Osteoblast (primary cell): ENCODE measurements at regions not wholly inside any gene's neighbourhood (a gene's known extent, or its start where the extent isn't known, plus 50 kb on each side); places are given as distances from the start of the nearest gene placed in this dataset.

Experiments
- DNase-seq: peaks from one replicate; pipeline ENCODE4 v3.0.0; 2011; ENCODE audit warnings: low spot score, mixed read lengths; ENCODE audit not compliant: insufficient read length; ENCODE audit errors: missing footprints
- H2AFZ ChIP-seq: 2 replicates; pipeline ENCODE4 v1.6.0; 2011; ENCODE audit warnings: mild to moderate bottlenecking, low read length
- H3K27ac ChIP-seq: 2 replicates; pipeline ENCODE4 v1.5.1; 2011; ENCODE audit warnings: mild to moderate bottlenecking, low read depth, low read length, moderate library complexity
- H3K27me3 ChIP-seq: 2 replicates; pipeline ENCODE4 v1.6.0; 2012; ENCODE audit warnings: mild to moderate bottlenecking, control low read depth, inconsistent platforms, low read length, moderate library complexity; ENCODE audit not compliant: insufficient read depth
- H3K36me3 ChIP-seq: 2 replicates; pipeline ENCODE4 v1.5.1; 2011; ENCODE audit warnings: mild to moderate bottlenecking, low read length, control low read depth, moderate library complexity; ENCODE audit not compliant: insufficient read depth
- H3K4me1 ChIP-seq: 2 replicates; pipeline ENCODE4 v1.5.1; 2011; ENCODE audit warnings: mild to moderate bottlenecking, low read length, control low read depth, moderate library complexity; ENCODE audit not compliant: insufficient read depth
- H3K4me2 ChIP-seq: 2 replicates; pipeline ENCODE4 v1.6.0; 2011; ENCODE audit warnings: mild to moderate bottlenecking, low read length; ENCODE audit not compliant: insufficient read depth
- H3K4me3 ChIP-seq: fragments of 200-600 bp; sonication (generic); 3 replicates; pipeline ENCODE4 v1.5.1; 2012; ENCODE audit warnings: mild to moderate bottlenecking, low read length, inconsistent platforms; ENCODE audit not compliant: insufficient read depth
- H3K79me2 ChIP-seq: 2 replicates; pipeline ENCODE4 v1.6.0; 2012; ENCODE audit warnings: mild to moderate bottlenecking, low read length, control low read depth, inconsistent platforms; ENCODE audit not compliant: insufficient read depth
- H3K9me3 ChIP-seq: 2 replicates; pipeline ENCODE4 v1.5.1; 2011; ENCODE audit warnings: low read depth, low read length, control low read depth
- H4K20me1 ChIP-seq: 2 replicates; pipeline ENCODE4 v1.6.0; 2012; ENCODE audit warnings: mild to moderate bottlenecking, low read length, control low read depth; ENCODE audit not compliant: insufficient read depth
- TF ChIP-seq, protein P1 (sequence below): IDR thresholded peaks from 2 replicates; pipeline ENCODE4 v1.5.1; 2011; ENCODE audit warnings: mild to moderate bottlenecking, low read depth, low read length, moderate library complexity; ENCODE audit errors: extremely low read depth

- TF ChIP-seq, protein P1, sequence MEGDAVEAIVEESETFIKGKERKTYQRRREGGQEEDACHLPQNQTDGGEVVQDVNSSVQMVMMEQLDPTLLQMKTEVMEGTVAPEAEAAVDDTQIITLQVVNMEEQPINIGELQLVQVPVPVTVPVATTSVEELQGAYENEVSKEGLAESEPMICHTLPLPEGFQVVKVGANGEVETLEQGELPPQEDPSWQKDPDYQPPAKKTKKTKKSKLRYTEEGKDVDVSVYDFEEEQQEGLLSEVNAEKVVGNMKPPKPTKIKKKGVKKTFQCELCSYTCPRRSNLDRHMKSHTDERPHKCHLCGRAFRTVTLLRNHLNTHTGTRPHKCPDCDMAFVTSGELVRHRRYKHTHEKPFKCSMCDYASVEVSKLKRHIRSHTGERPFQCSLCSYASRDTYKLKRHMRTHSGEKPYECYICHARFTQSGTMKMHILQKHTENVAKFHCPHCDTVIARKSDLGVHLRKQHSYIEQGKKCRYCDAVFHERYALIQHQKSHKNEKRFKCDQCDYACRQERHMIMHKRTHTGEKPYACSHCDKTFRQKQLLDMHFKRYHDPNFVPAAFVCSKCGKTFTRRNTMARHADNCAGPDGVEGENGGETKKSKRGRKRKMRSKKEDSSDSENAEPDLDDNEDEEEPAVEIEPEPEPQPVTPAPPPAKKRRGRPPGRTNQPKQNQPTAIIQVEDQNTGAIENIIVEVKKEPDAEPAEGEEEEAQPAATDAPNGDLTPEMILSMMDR = no peak
- H3K36me3 ChIP-seq = no peaks in the 10 kb centered on the region
- H4K20me1 ChIP-seq = no peaks in the 10 kb centered on the region
- no peaks in the 10 kb centered on the region for H3K9me3 ChIP-seq
- H2AFZ ChIP-seq = no peak overlapping the region
- no peak for DNase-seq
- peaks cover 9% of the 10 kb centered on the region for H3K4me1 ChIP-seq
- peaks cover 11% of the 10 kb centered on the region for H3K79me2 ChIP-seq
- H3K4me3 ChIP-seq = no peak overlapping the region
- H3K27me3 ChIP-seq = no peaks in the 10 kb centered on the region
- H3K4me2 ChIP-seq = no peak overlapping the region
- no peak overlapping the region for H3K27ac ChIP-seq
These were observed 379.4 kb upstream of the C2CD4B start for GRCh38 chr15:62544446-62544845.

GRCh38 chr15:62545467-62546227 lies 380.6 kb upstream of the C2CD4B start:
- DNase-seq = no peak
- Histone ChIP-seq H3K36me3 (no peaks in the 10 kb centered on the region), H4K20me1 (peaks cover 4% of the 10 kb centered on the region), H3K4me2 (no peak overlapping the region), H3K9me3 (no peaks in the 10 kb centered on the region), H2AFZ (no peak overlapping the region), H3K4me1 (peaks cover 9% of the 10 kb centered on the region), H3K27me3 (no peaks in the 10 kb centered on the region), H3K27ac (no peak overlapping the region), H3K4me3 (no peak overlapping the region), H3K79me2 (peaks cover 15% of the 10 kb centered on the region)
- TF ChIP-seq, protein P1 = no peak

DNA sequence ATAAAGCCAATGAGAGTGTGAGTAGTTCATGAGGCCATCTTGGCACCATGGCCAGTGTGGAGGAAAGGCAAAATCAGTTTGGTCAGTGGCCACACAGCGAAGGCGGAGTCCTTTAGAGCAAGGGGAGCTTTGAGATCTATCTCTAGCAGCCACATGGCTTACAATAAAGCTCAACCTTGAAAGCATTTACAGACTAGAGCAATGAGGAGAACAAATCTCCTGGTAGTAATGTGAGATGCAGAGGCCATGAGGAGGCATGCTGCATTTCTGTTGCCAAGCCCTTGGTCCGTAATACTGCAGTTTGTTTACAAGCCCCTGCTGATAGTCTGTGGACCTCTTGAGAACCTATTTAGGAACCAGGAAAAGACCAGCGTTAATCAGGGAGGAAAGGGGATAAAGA lies 381.5 kb upstream of the C2CD4B start:
- Histone ChIP-seq H3K27ac (no peak overlapping the region), H3K9me3 (no peaks in the 10 kb centered on the region), H3K4me1 (peaks cover 9% of the 10 kb centered on the region)

DNA sequence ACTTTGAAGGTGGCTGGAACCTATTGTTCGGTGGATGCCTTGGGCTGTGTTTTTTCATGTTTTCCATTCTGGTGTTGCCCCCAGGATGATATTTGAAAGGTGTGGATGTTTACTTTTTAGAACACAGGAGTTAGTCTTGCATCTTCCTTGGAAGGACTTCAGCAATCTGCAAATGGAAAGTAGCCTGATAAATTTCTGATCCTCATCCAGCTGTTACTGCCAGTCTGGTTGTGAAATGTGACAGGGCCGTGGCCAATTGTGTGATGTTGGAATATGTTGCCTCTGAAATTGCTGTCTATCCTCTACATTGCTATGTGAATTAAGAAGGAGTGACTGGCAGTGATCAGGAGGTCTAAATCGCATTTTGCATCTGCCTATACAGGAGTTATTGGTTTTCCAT lies 382.5 kb upstream of the C2CD4B start:
- Histone ChIP-seq H3K27me3 (no peaks in the 10 kb centered on the region), H2AFZ (no peak overlapping the region), H4K20me1 (peaks cover 4% of the 10 kb centered on the region), H3K4me1 (peaks cover 12% of the 10 kb centered on the region), H3K4me3 (no peak overlapping the region), H3K27ac (no peak overlapping the region), H3K9me3 (no peaks in the 10 kb centered on the region), H3K79me2 (peaks cover 15% of the 10 kb centered on the region), H3K36me3 (no peaks in the 10 kb centered on the region), H3K4me2 (no peak overlapping the region)
- no peak for DNase-seq
- TF ChIP-seq, protein P1 = no peak

More for the DNA sequence above, 381.5 kb upstream of the C2CD4B start:
- TF ChIP-seq, protein P1 = no peak
- no peak overlapping the region for H3K4me2 ChIP-seq
- H3K4me3 ChIP-seq = no peak overlapping the region
- peaks cover 15% of the 10 kb centered on the region for H3K79me2 ChIP-seq
- peaks cover 4% of the 10 kb centered on the region for H4K20me1 ChIP-seq
- H3K36me3 ChIP-seq = no peaks in the 10 kb centered on the region
- H2AFZ ChIP-seq = no peak overlapping the region
- H3K27me3 ChIP-seq = no peaks in the 10 kb centered on the region
- DNase-seq = no peak
